ENCODE measurements at regions not wholly inside any gene's neighbourhood (a gene's known extent, or its start where the extent isn't known, plus 50 kb on each side); places are given as distances from the start of the nearest gene placed in this dataset.

DNA sequence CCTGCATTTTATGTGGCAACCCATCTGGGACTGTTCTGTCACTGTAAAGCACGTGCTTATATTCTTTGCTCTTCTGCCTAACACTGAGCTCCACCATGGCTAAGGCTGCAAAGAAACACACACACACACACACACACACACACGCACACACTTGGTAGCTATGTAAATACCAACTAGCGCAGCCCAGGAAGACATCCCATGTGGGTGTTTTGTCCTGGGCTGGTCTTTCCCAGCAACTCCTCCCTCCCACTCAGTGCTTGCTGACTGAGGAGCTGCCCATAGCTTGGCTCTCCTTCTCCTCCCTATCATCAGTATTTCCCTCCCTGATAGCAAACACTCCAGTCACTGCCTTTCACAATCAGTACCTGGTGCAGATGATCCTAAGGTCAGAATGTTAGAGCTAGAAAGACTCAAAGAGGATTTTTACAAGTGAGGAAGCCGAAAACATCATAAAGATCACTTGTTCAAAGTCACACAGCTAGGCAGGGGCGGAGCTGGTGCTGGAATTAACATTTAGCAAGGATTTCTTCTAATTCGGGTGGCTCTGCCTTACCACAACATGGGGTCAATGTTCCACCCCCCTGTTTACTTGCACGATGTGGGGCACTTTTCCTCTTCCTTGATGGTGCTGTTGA is 377.1 kb upstream of the TBL1XR1 start:
- TF ChIP-seq, protein P1, sequence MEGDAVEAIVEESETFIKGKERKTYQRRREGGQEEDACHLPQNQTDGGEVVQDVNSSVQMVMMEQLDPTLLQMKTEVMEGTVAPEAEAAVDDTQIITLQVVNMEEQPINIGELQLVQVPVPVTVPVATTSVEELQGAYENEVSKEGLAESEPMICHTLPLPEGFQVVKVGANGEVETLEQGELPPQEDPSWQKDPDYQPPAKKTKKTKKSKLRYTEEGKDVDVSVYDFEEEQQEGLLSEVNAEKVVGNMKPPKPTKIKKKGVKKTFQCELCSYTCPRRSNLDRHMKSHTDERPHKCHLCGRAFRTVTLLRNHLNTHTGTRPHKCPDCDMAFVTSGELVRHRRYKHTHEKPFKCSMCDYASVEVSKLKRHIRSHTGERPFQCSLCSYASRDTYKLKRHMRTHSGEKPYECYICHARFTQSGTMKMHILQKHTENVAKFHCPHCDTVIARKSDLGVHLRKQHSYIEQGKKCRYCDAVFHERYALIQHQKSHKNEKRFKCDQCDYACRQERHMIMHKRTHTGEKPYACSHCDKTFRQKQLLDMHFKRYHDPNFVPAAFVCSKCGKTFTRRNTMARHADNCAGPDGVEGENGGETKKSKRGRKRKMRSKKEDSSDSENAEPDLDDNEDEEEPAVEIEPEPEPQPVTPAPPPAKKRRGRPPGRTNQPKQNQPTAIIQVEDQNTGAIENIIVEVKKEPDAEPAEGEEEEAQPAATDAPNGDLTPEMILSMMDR (IDR thresholded peaks at IDR 0.05), result no peak
- TF ChIP-seq POLR2AphosphoS5 (IDR thresholded peaks at IDR 0.05), result no peak
- no peak for TF ChIP-seq POLR2A (IDR thresholded peaks at IDR 0.05)

Measured in breast epithelium (tissue), 3 donors.